ENCODE measurements at regions not wholly inside any gene's neighbourhood (a gene's known extent, or its start where the extent isn't known, plus 50 kb on each side); places are given as distances from the start of the nearest gene placed in this dataset.

- TF ChIP-seq POLR2AphosphoS5 (IDR thresholded peaks at IDR 0.05; ENCODE audit: low read depth, low read length) = no peak
- TF ChIP-seq POLR2A (IDR thresholded peaks at IDR 0.05; ENCODE audit: low read depth, low read length) = no peak
- TF ChIP-seq SPI1 (IDR thresholded peaks at IDR 0.05; ENCODE audit: low read depth, low read length) = no peak
Observed at GRCh38 chr10:62517252-62517651, 143.1 kb downstream of the ZNF365 start.

All from GM12891 (cell line).